ENCODE measurements at regions not wholly inside any gene's neighbourhood (a gene's known extent, or its start where the extent isn't known, plus 50 kb on each side); places are given as distances from the start of the nearest gene placed in this dataset.

GRCh38 chr10:31635009-31635408 lies 293.6 kb downstream of the ARHGAP12 start:
- no peak for DNase-seq (ENCODE audit: low read depth in 1 of 2, low spot score in 1 of 2)
- H3K4me3 ChIP-seq (replicated peaks; ENCODE audit: insufficient read depth, low read length), result no peak overlapping the region
- TF ChIP-seq GABPA (IDR thresholded peaks at IDR 0.05; ENCODE audit: low read depth) (no peak), REST (IDR thresholded peaks at IDR 0.05; ENCODE audit: insufficient replicate concordance, low read depth) (no peak), CTCF (IDR thresholded peaks at IDR 0.05; ENCODE audit: insufficient read depth, low read length) (no peak), SPI1 (IDR thresholded peaks at IDR 0.05; ENCODE audit: borderline replicate concordance, low read depth) (no peak), POLR2AphosphoS5 (IDR thresholded peaks at IDR 0.05; ENCODE audit: low read depth) (no peak)

GRCh38 chr10:31630861-31631567 lies 297.6 kb downstream of the ARHGAP12 start:
- TF ChIP-seq GABPA (IDR thresholded peaks at IDR 0.05; ENCODE audit: low read depth), result no peak
- no peak for TF ChIP-seq REST (IDR thresholded peaks at IDR 0.05; ENCODE audit: insufficient replicate concordance, low read depth)
- no peak for TF ChIP-seq CTCF (IDR thresholded peaks at IDR 0.05; ENCODE audit: insufficient read depth, low read length)
- TF ChIP-seq SPI1 (IDR thresholded peaks at IDR 0.05; ENCODE audit: borderline replicate concordance, low read depth), result no peak
- no peak for TF ChIP-seq POLR2AphosphoS5 (IDR thresholded peaks at IDR 0.05; ENCODE audit: low read depth)
- DNase-seq (ENCODE audit: low read depth in 1 of 2, low spot score in 1 of 2), result no peak
- Histone ChIP-seq H3K27me3 (ENCODE audit: insufficient read depth, poor library complexity, severe bottlenecking) (no peaks in the 10 kb centered on the region), H3K27ac (replicated peaks) (no peak overlapping the region), H3K4me3 (replicated peaks; ENCODE audit: insufficient read depth, low read length) (no peak overlapping the region)

More at GRCh38 chr10:31635009-31635408, 293.6 kb downstream of the ARHGAP12 start:
- Histone ChIP-seq H3K27ac (replicated peaks) (no peak overlapping the region), H3K27me3 (ENCODE audit: insufficient read depth, poor library complexity, severe bottlenecking) (no peaks in the 10 kb centered on the region)

GRCh38 chr10:31625566-31625965 lies 303.1 kb downstream of the ARHGAP12 start:
- no peak for TF ChIP-seq POLR2AphosphoS5 (IDR thresholded peaks at IDR 0.05; ENCODE audit: low read depth)
- TF ChIP-seq REST (IDR thresholded peaks at IDR 0.05; ENCODE audit: insufficient replicate concordance, low read depth), result no peak
- TF ChIP-seq SPI1 (IDR thresholded peaks at IDR 0.05; ENCODE audit: borderline replicate concordance, low read depth), result no peak
- TF ChIP-seq CTCF (IDR thresholded peaks at IDR 0.05; ENCODE audit: insufficient read depth, low read length), result no peak
- TF ChIP-seq GABPA (IDR thresholded peaks at IDR 0.05; ENCODE audit: low read depth), result no peak
- H3K27me3 ChIP-seq (ENCODE audit: insufficient read depth, poor library complexity, severe bottlenecking), result no peaks in the 10 kb centered on the region
- no peak overlapping the region for H3K27ac ChIP-seq (replicated peaks)
- no peak for DNase-seq (ENCODE audit: low read depth in 1 of 2, low spot score in 1 of 2)
- no peak overlapping the region for H3K4me3 ChIP-seq (replicated peaks; ENCODE audit: insufficient read depth, low read length)

Measured in HL-60 (cell line).